HG02798 (cell line): ENCODE measurements at regions not wholly inside any gene's neighbourhood (a gene's known extent, or its start where the extent isn't known, plus 50 kb on each side); places are given as distances from the start of the nearest gene placed in this dataset.
"Not testable (repeated sequence)": the region's sequence is repeated elsewhere in the genome, so short reads cannot be mapped to it uniquely, and the experiment has no call there.

ENCODE experiments used
- ATAC-seq: cut with Tn5 transposase; IDR thresholded peaks from one replicate; pipeline ENCODE4 v1.9.1; 2021; ENCODE audit warnings: mild to moderate bottlenecking; ENCODE audit not compliant: unreplicated experiment, poor library complexity

- no peak for ATAC-seq
Measured at GRCh38 chr5:159493696-159494095, 163.4 kb upstream of the IL12B start.

GRCh38 chr5:159496773-159497172 is 166.5 kb upstream of the IL12B start:
- no peak for ATAC-seq

GRCh38 chr5:159497221-159497620 is 166.9 kb upstream of the IL12B start:
- ATAC-seq: no peak

GRCh38 chr5:159498630-159499029 is 168.3 kb upstream of the IL12B start:
- no peak for ATAC-seq

- not testable (repeated sequence) for ATAC-seq
Measured at GRCh38 chr5:159502116-159502515, 171.8 kb upstream of the IL12B start.

GRCh38 chr5:159503236-159503635 is 172.9 kb upstream of the IL12B start:
- no peak for ATAC-seq

GRCh38 chr5:159504106-159504856 is 174.0 kb upstream of the IL12B start:
- no peak for ATAC-seq

- ATAC-seq: no peak
Measured at GRCh38 chr5:159504857-159505304, 174.6 kb upstream of the IL12B start.

GRCh38 chr5:159507055-159507454 is 176.8 kb upstream of the IL12B start:
- ATAC-seq: no peak

GRCh38 chr5:159507661-159508060 is 177.4 kb upstream of the IL12B start:
- ATAC-seq: no peak

GRCh38 chr5:159508344-159508743 is 178.1 kb upstream of the IL12B start:
- ATAC-seq: no peak

GRCh38 chr5:159509002-159509660 is 178.8 kb upstream of the IL12B start:
- no peak for ATAC-seq

- no peak for ATAC-seq
Measured at GRCh38 chr5:159510282-159510681, 180.0 kb upstream of the IL12B start.

- no peak for ATAC-seq
Measured at GRCh38 chr5:159511570-159511969, 181.3 kb upstream of the IL12B start.

- ATAC-seq: no peak
Measured at GRCh38 chr5:159512064-159512463, 181.8 kb upstream of the IL12B start.

- ATAC-seq: no peak
Measured at GRCh38 chr5:159514229-159514810, 184.0 kb upstream of the IL12B start.

GRCh38 chr5:159515197-159515596 is 184.9 kb upstream of the IL12B start:
- no peak for ATAC-seq

GRCh38 chr5:159515909-159516415 is 185.7 kb upstream of the IL12B start:
- ATAC-seq: peak; percentile 96

- ATAC-seq: no peak
Measured at GRCh38 chr5:159518371-159518770, 188.1 kb upstream of the IL12B start.

- ATAC-seq: no peak
Measured at GRCh38 chr5:159519365-159519764, 189.1 kb upstream of the IL12B start.

- ATAC-seq: no peak
Measured at GRCh38 chr5:159522841-159523240, 192.6 kb upstream of the IL12B start.
